OCI-LY7 (cell line): ENCODE measurements at regions not wholly inside any gene's neighbourhood (a gene's known extent, or its start where the extent isn't known, plus 50 kb on each side); places are given as distances from the start of the nearest gene placed in this dataset.
"Not testable (repeated sequence)": the region's sequence is repeated elsewhere in the genome, so short reads cannot be mapped to it uniquely, and the experiment has no call there.

ENCODE experiments used
- BruUV-seq: library from RNA; stranded (reverse); fragments of 400-500 nt; replicated peaks from 2 replicates; lab custom pipeline; 2021; lab: Mats Ljungman, UMichigan
- CTCF ChIA-PET: fragments of 300-600 bp; sonication (Branson Sonifier 250); formaldehyde crosslinking; loops from one replicate; lab custom pipeline; 2022; ENCODE audit warnings: antibody characterized with exemption; ENCODE audit not compliant: unreplicated experiment; lab: Charles Lee
- POLR2A ChIA-PET: fragments of 300-600 bp; sonication (Branson Sonifier 250); formaldehyde crosslinking; loops from one replicate; lab custom pipeline; 2022; ENCODE audit warnings: antibody characterized with exemption; lab: Charles Lee
- DNase-seq: peaks from one replicate; pipeline ENCODE4 v3.0.0-alpha.2; 2015; ENCODE audit warnings: low spot score
- H2AFZ ChIP-seq: fragments of 200-600 bp; sonication (generic), shearing (Covaris generic); 2 replicates; pipeline ENCODE4 v1.6.1; 2014; ENCODE audit warnings: mild to moderate bottlenecking, antibody characterized with exemption, low read length, moderate library complexity
- H3K27ac ChIP-seq: fragments of 200-600 bp; sonication (generic); 2 replicates; pipeline ENCODE4 v1.5.1; 2014; ENCODE audit warnings: mixed run types, low read depth, mild to moderate bottlenecking, moderate library complexity, low read length, inconsistent platforms; ENCODE audit not compliant: poor library complexity, severe bottlenecking
- H3K36me3 ChIP-seq: fragments of 200-600 bp; sonication (generic); 2 replicates; pipeline ENCODE4 v1.6.1; 2014; ENCODE audit warnings: mild to moderate bottlenecking, antibody characterized with exemption, low read length, moderate library complexity, mixed read lengths; ENCODE audit not compliant: insufficient read depth
- H3K4me1 ChIP-seq: fragments of 200-600 bp; sonication (generic); 2 replicates; pipeline ENCODE4 v1.5.1; 2014; ENCODE audit warnings: mild to moderate bottlenecking, low read length; ENCODE audit not compliant: insufficient read depth, poor library complexity, severe bottlenecking
- H3K4me2 ChIP-seq: fragments of 200-600 bp; sonication (generic); 2 replicates; pipeline ENCODE4 v1.6.1; 2014; ENCODE audit warnings: mild to moderate bottlenecking, low read length
- H3K4me3 ChIP-seq: fragments of 200-600 bp; sonication (generic); 2 replicates; pipeline ENCODE4 v1.5.1; 2014; ENCODE audit warnings: mild to moderate bottlenecking, low read depth, low read length; ENCODE audit not compliant: poor library complexity, severe bottlenecking
- H3K79me2 ChIP-seq: fragments of 200-600 bp; sonication (generic); 2 replicates; pipeline ENCODE4 v1.6.1; 2016; ENCODE audit warnings: low read depth, mild to moderate bottlenecking, low read length, moderate library complexity, mixed read lengths; ENCODE audit not compliant: insufficient read depth
- H3K9me2 ChIP-seq: fragments of 200-600 bp; sonication (generic); 2 replicates; pipeline ENCODE4 v1.6.1; 2016; ENCODE audit warnings: mild to moderate bottlenecking, low read length, mixed read lengths; ENCODE audit not compliant: insufficient read depth
- H3K9me3 ChIP-seq: fragments of 200-600 bp; sonication (generic); 2 replicates; pipeline ENCODE4 v1.6.1; 2014; ENCODE audit warnings: mild to moderate bottlenecking, mixed run types, low read length, mixed read lengths
- H4K20me1 ChIP-seq: fragments of 200-600 bp; sonication (generic); 2 replicates; pipeline ENCODE4 v1.6.1; 2014; ENCODE audit warnings: mild to moderate bottlenecking, antibody characterized with exemption, low read length, moderate library complexity, mixed read lengths; ENCODE audit not compliant: insufficient read depth
- EZH2phosphoT487 ChIP-seq: fragments of 200-600 bp; sonication (generic); IDR thresholded peaks from 2 replicates; pipeline ENCODE4 v1.6.1; 2018; ENCODE audit warnings: low read depth, borderline replicate concordance, mild to moderate bottlenecking, mixed run types, antibody characterized with exemption, low read length, moderate library complexity, mixed read lengths
- intact Hi-C: fragments of 100-400 bp; cut with micrococcal nuclease; formaldehyde crosslinking; loops from one replicate; pipeline ENCODE4 v1.10.0; 2022; ENCODE audit not compliant: unreplicated experiment
- TF ChIP-seq, protein P1 (sequence below): fragments of 200-600 bp; sonication (generic); conservative IDR thresholded peaks from 2 replicates; pipeline ENCODE4 v1.5.1; 2014; ENCODE audit warnings: mild to moderate bottlenecking, antibody characterized with exemption, low read length, moderate library complexity, mixed read lengths

DNA sequence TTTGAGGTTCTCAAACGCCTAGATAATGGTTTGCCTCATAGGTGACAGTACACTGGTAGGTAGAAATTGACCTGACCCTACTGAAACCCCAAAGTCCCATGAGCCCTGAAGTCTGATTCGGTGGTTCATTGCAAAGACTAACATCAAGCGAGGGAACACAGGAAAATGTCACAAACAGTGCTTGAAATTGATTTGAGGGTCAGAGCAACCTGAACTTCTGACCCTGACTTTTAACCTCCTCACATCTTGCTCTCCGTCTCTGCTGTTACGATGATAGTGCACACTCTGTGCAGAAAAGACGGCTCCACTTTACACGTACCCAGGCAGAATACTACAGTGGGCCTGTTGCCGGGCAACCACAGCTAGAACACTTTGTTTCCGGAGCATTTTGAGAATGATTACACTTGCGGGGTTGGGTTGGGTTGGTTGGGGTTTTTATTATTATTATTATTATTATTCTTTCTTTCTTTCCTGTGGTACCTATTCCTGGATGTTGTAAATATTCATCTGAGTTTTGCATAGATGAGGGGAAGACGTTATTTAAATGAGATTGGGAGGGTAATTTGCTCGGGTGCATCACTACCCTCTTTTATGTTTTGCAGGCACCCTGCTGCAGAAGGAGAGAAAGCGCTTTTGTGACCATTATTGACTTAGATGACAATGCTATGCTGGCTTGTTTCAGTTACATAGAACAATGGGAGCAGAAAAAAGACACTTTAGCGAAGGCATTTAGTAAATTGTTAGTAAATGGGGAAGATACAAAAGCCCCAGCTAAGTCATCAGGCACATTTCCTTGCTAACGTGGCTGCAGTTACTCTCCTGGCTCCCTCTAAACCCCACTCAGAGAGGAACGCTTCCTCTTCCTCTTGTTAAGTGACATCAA is 438.1 kb upstream of the NRP1 start:
- ChIA-PET CTCF (no interaction called here), POLR2A (no interaction called here)
- Histone ChIP-seq H3K4me3 (no peak overlapping the region), H2AFZ (no peak overlapping the region), H3K4me1 (no peaks in the 10 kb centered on the region), H3K4me2 (no peak overlapping the region), H3K79me2 (no peaks in the 10 kb centered on the region), H4K20me1 (no peaks in the 10 kb centered on the region), H3K9me3 (no peaks in the 10 kb centered on the region), H3K9me2 (no peaks in the 10 kb centered on the region), H3K27ac (no peak overlapping the region), H3K36me3 (no peaks in the 10 kb centered on the region)
- TF ChIP-seq, protein P1, sequence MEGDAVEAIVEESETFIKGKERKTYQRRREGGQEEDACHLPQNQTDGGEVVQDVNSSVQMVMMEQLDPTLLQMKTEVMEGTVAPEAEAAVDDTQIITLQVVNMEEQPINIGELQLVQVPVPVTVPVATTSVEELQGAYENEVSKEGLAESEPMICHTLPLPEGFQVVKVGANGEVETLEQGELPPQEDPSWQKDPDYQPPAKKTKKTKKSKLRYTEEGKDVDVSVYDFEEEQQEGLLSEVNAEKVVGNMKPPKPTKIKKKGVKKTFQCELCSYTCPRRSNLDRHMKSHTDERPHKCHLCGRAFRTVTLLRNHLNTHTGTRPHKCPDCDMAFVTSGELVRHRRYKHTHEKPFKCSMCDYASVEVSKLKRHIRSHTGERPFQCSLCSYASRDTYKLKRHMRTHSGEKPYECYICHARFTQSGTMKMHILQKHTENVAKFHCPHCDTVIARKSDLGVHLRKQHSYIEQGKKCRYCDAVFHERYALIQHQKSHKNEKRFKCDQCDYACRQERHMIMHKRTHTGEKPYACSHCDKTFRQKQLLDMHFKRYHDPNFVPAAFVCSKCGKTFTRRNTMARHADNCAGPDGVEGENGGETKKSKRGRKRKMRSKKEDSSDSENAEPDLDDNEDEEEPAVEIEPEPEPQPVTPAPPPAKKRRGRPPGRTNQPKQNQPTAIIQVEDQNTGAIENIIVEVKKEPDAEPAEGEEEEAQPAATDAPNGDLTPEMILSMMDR, result no peak
- TF ChIP-seq EZH2phosphoT487, result no peak
- BruUV-seq, result no TSS peak
- intact Hi-C loops, result no loop called here
- no peak for DNase-seq

DNA sequence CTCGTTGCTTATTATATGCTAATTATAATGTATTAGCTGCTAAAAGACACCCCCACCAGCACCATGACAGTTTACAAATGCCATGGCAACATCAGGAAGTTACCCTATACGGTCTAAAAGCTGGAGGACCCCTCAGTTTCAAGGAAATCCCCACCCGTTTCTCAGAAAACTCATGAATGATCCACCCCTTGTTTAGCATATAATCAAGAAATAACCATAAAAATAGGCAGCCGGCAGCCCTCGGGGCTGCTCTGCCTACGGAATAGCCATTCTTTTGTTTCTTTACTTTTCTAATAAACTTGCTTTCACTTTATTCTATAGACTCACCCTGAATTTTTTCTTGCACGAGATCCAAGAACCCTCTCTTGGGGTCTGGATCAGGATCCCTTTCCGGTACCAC is 437.4 kb upstream of the NRP1 start:
- H3K9me2 ChIP-seq, H3K4me3 ChIP-seq, H3K4me1 ChIP-seq, DNase-seq, intact Hi-C loops, BruUV-seq, H3K27ac ChIP-seq, CTCF ChIA-PET, H3K79me2 ChIP-seq, H4K20me1 ChIP-seq, H2AFZ ChIP-seq, H3K4me2 ChIP-seq, H3K36me3 ChIP-seq, H3K9me3 ChIP-seq: not testable (repeated sequence)
- POLR2A ChIA-PET, result interaction anchor here (0.7 kb wide), 1 partner anchor 13 kb away, joined by 3 read pairs; no protein-coding TSS in a partner anchor

DNA sequence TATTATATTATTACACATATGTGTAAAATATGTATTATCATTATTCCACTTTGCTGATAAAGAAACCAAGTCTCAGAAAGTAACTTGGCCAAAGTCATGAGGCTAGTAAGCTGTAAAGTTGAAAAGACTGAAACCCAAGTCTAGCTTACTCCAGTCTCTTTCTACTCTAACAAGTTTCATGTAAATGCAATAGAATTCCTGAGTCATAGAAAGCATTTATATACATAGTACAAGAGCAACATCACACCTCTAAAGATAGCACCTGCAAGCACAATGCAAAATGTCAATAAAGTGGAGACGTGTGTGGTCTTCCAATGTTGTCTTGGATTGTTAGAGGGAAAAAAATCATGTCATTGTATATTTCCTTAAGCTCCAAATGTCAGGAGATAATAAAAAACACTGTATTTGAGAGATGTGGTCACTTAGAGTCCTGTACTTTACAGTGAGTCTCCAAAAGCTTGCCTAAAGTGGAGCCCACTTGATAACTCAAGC is 430.3 kb upstream of the NRP1 start:
- no TSS peak for BruUV-seq
- H3K4me3 ChIP-seq, result no peak overlapping the region
- H3K79me2 ChIP-seq, result no peaks in the 10 kb centered on the region
- no peak for TF ChIP-seq EZH2phosphoT487
- TF ChIP-seq, protein P1, result no peak
- H3K9me3 ChIP-seq, result no peaks in the 10 kb centered on the region
- ChIA-PET CTCF (no interaction called here), POLR2A (no interaction called here)
- DNase-seq, result no peak
- no peaks in the 10 kb centered on the region for H3K36me3 ChIP-seq
- H3K27ac ChIP-seq, result no peak overlapping the region
- H4K20me1 ChIP-seq, result no peaks in the 10 kb centered on the region
- no peak overlapping the region for H2AFZ ChIP-seq
- no peak overlapping the region for H3K4me2 ChIP-seq
- H3K9me2 ChIP-seq, result no peaks in the 10 kb centered on the region
- no peaks in the 10 kb centered on the region for H3K4me1 ChIP-seq
- intact Hi-C loops, result no loop called here
